SK-N-SH (cell line): ENCODE measurements at regions not wholly inside any gene's neighbourhood (a gene's known extent, or its start where the extent isn't known, plus 50 kb on each side); places are given as distances from the start of the nearest gene placed in this dataset.

Experiments
- CTCF ChIA-PET: fragments of 300-600, 350-600 bp; formaldehyde crosslinking; extraction: SDS; loops from one replicate; lab custom pipeline; 2021; lab: Yijun Ruan, JAX
- POLR2A ChIA-PET: fragments of 350-600 bp; sonication (Branson Sonifier 250); formaldehyde crosslinking; extraction: SDS; loops from one replicate; lab custom pipeline; 2020; ENCODE audit warnings: antibody characterized with exemption, inconsistent platforms; lab: Yijun Ruan, JAX
- DNase-seq: peaks from one replicate; pipeline ENCODE4 v3.0.0; 2012
- H2AFZ ChIP-seq: fragments of 200-600 bp; sonication (generic); 2 replicates; pipeline ENCODE4 v1.8.1; 2016; ENCODE audit warnings: antibody characterized with exemption, mild to moderate bottlenecking, low read depth
- H3F3A ChIP-seq: fragments of 200-600 bp; sonication (generic); replicated peaks from 2 replicates; pipeline ENCODE3; 2016; ENCODE audit warnings: antibody characterized with exemption, mild to moderate bottlenecking; ENCODE audit not compliant: insufficient read depth
- H3K27ac ChIP-seq, 2 experiments: fragments of 200-500 bp in 1 of 2; fragments of 200-600 bp in 1 of 2; sonication (Bioruptor generic) in 1 of 2; sonication (generic), shearing (Covaris generic) in 1 of 2; 2 replicates each; pipeline versions ENCODE4 v1.5.1 to v1.6.1; 2014 to 2016; ENCODE audit warnings: low read depth in 2 of 2, inconsistent platforms in 1 of 2, low read length in 1 of 2, mild to moderate bottlenecking in 1 of 2, mixed read lengths in 1 of 2
- H3K27me3 ChIP-seq: fragments of 200-600 bp; sonication (generic), shearing (Covaris generic); 2 replicates; pipeline ENCODE4 v1.6.1; 2016; ENCODE audit warnings: mixed run types; ENCODE audit not compliant: insufficient read depth
- H3K36me3 ChIP-seq, 2 experiments: fragments of 200-500 bp in 1 of 2; fragments of 200-600 bp in 1 of 2; sonication (Bioruptor generic) in 1 of 2; sonication (generic) in 1 of 2; replicated peaks in 1 of 2; 2 replicates each; pipeline versions ENCODE3 to v1.5.1; 2014 to 2016; ENCODE audit warnings: low read length in 1 of 2, mild to moderate bottlenecking in 1 of 2; ENCODE audit not compliant: insufficient read depth in 2 of 2, control insufficient read depth in 1 of 2
- H3K4me1 ChIP-seq, 2 experiments: fragments of 200-500 bp in 1 of 2; fragments of 200-600 bp in 1 of 2; sonication (Bioruptor generic) in 1 of 2; sonication (generic), shearing (Covaris generic) in 1 of 2; 2 replicates each; pipeline versions ENCODE4 v1.5.1 to v1.6.1; 2014 to 2016; ENCODE audit warnings: low read depth in 1 of 2, low read length in 1 of 2, mixed run types in 1 of 2; ENCODE audit not compliant: insufficient read depth in 2 of 2, control insufficient read depth in 1 of 2
- H3K4me2 ChIP-seq: fragments of 200-600 bp; sonication (generic), shearing (Covaris generic); 2 replicates; pipeline ENCODE4 v1.6.1; 2017; ENCODE audit warnings: mixed run types
- H3K4me3 ChIP-seq, 2 experiments: fragments of 200-500 bp in 1 of 2; fragments of 200-600 bp in 1 of 2; sonication (Bioruptor generic) in 1 of 2; sonication (generic), shearing (Covaris generic) in 1 of 2; 2 replicates each; pipeline versions ENCODE4 v1.5.1 to v1.8.1; 2014 to 2016; ENCODE audit warnings: low read depth in 2 of 2, inconsistent platforms in 1 of 2, low read length in 1 of 2, mild to moderate bottlenecking in 1 of 2, mixed read lengths in 1 of 2, moderate library complexity in 1 of 2
- H3K79me2 ChIP-seq: fragments of 200-600 bp; sonication (generic); 2 replicates; pipeline ENCODE4 v1.8.1; 2017; ENCODE audit warnings: mild to moderate bottlenecking; ENCODE audit not compliant: insufficient read depth
- H3K9ac ChIP-seq: fragments of 200-600 bp; sonication (generic); 2 replicates; pipeline ENCODE4 v1.6.1; 2017; ENCODE audit warnings: mixed run types
- H3K9me2 ChIP-seq: fragments of 200-600 bp; sonication (generic); 2 replicates; pipeline ENCODE4 v1.6.1; 2017; ENCODE audit warnings: mixed run types
- H3K9me3 ChIP-seq: fragments of 200-600 bp; sonication (generic); 2 replicates; pipeline ENCODE4 v1.6.1; 2017; ENCODE audit warnings: mixed run types, mild to moderate bottlenecking, moderate library complexity
- H4K20me1 ChIP-seq: fragments of 200-600 bp; sonication (generic); 2 replicates; pipeline ENCODE4 v1.6.1; 2017; ENCODE audit warnings: mild to moderate bottlenecking, mixed run types; ENCODE audit not compliant: insufficient read depth
- CHD2 ChIP-seq: fragments of 150-350 bp; IDR thresholded peaks from 2 replicates; pipeline ENCODE4 v1.6.1; 2018; ENCODE audit warnings: low read length; ENCODE audit not compliant: partially characterized antibody
- CTCF ChIP-seq: fragments of 200-600 bp; sonication (generic); IDR thresholded peaks from 2 replicates; pipeline ENCODE4 v1.6.1; 2017; ENCODE audit warnings: antibody characterized with exemption, mild to moderate bottlenecking, moderate library complexity
- IRF3 ChIP-seq: fragments of 150-350 bp; IDR thresholded peaks from 2 replicates; pipeline ENCODE4 v1.6.1; 2016; ENCODE audit warnings: mild to moderate bottlenecking, low read depth, low read length
- MEF2A ChIP-seq: IDR thresholded peaks from 2 replicates; pipeline ENCODE4 v1.4.0; 2012; ENCODE audit warnings: low read depth, borderline replicate concordance
- POLR2AphosphoS5 ChIP-seq: IDR thresholded peaks from 2 replicates; pipeline ENCODE4 v1.6.1; 2012; ENCODE audit warnings: low read depth, low read length
- RCOR1 ChIP-seq: fragments of 150-350 bp; IDR thresholded peaks from 2 replicates; pipeline ENCODE4 v1.6.1; 2017; ENCODE audit warnings: antibody characterized with exemption, low read length
- RFX5 ChIP-seq: IDR thresholded peaks from 2 replicates; pipeline ENCODE4 v1.6.1; 2012; ENCODE audit warnings: mild to moderate bottlenecking, improper control_type of control experiment, low read length
- RXRA ChIP-seq: IDR thresholded peaks from 2 replicates; pipeline ENCODE4 v1.4.0; 2012; ENCODE audit warnings: low read depth, mild to moderate bottlenecking, borderline replicate concordance
- SIN3A ChIP-seq: IDR thresholded peaks from 2 replicates; pipeline ENCODE4 v1.6.1; 2012; ENCODE audit warnings: low read depth, mild to moderate bottlenecking, low read length, moderate library complexity, borderline replicate concordance
- SMC3 ChIP-seq: IDR thresholded peaks from 2 replicates; pipeline ENCODE4 v1.6.1; 2012; ENCODE audit warnings: low read depth, low read length, improper control_type of control experiment
- TAF1 ChIP-seq: IDR thresholded peaks from 2 replicates; pipeline ENCODE4 v1.6.1; 2012; ENCODE audit warnings: low read depth, mild to moderate bottlenecking, low read length, moderate library complexity, borderline replicate concordance
- TCF12 ChIP-seq: IDR thresholded peaks from 2 replicates; pipeline ENCODE4 v1.4.0; 2012
- ZBTB33 ChIP-seq: IDR thresholded peaks from 2 replicates; pipeline ENCODE4 v1.4.0; 2012; ENCODE audit warnings: low read depth, borderline replicate concordance
- WGBS: methylation state at CpG from one replicate; pipeline ENCODE4 v1.1.6; 2017; ENCODE audit warnings: low lambda C conversion rate; 5-methylcytosine and 5-hydroxymethylcytosine counted together
- TF ChIP-seq, protein P1 (sequence below): IDR thresholded peaks from 2 replicates; pipeline ENCODE4 v1.6.1; 2012; ENCODE audit warnings: mild to moderate bottlenecking, low read depth, low read length, moderate library complexity

- no peaks in the 10 kb centered on the region for H3K79me2 ChIP-seq
- TF ChIP-seq RCOR1 (no peak), TCF12 (no peak), CTCF (peak; percentile 36)
- H3K4me3 ChIP-seq, result no peak overlapping the region; a peak in 1 of 4 replicates
- no peak overlapping the region for H3K4me2 ChIP-seq
- H2AFZ ChIP-seq, result no peak overlapping the region
- POLR2A ChIA-PET, result no interaction called here
- H3K27ac ChIP-seq, result no peak overlapping the region
- H3K9me3 ChIP-seq, result no peaks in the 10 kb centered on the region
- no peaks in the 10 kb centered on the region for H3K9me2 ChIP-seq
- no peaks in the 10 kb centered on the region for H3F3A ChIP-seq
- no peaks in the 10 kb centered on the region for H4K20me1 ChIP-seq
- H3K36me3 ChIP-seq, result no peaks in the 10 kb centered on the region
- CTCF ChIA-PET, result interaction anchor here (1.5 kb wide), 1 partner anchor 9 kb away, joined by 3 read pairs; no protein-coding TSS in a partner anchor
- no peak for DNase-seq
- no peaks in the 10 kb centered on the region for H3K27me3 ChIP-seq
- H3K9ac ChIP-seq, result no peak overlapping the region
- H3K4me1 ChIP-seq, result peaks cover 0 to 3% of the 10 kb centered on the region in 2 experiments; a peak in 1 of 4 replicates
Measured at GRCh38 chr6:156410649-156411048, 366.5 kb upstream of the ARID1B start.

GRCh38 chr6:156408655-156409054 is 368.5 kb upstream of the ARID1B start:
- Histone ChIP-seq H3F3A (no peaks in the 10 kb centered on the region), H3K79me2 (no peaks in the 10 kb centered on the region), H3K4me3 (no peak overlapping the region), H3K9me3 (no peaks in the 10 kb centered on the region), H4K20me1 (no peaks in the 10 kb centered on the region), H2AFZ (no peak overlapping the region), H3K36me3 (no peaks in the 10 kb centered on the region), H3K9ac (no peak overlapping the region), H3K27ac (no peak overlapping the region), H3K4me1 (peaks cover 0 to 3% of the 10 kb centered on the region in 2 experiments; a peak in 1 of 4 replicates), H3K4me2 (no peak overlapping the region), H3K9me2 (no peaks in the 10 kb centered on the region), H3K27me3 (no peaks in the 10 kb centered on the region)
- DNase-seq, result no peak
- ChIA-PET POLR2A (no interaction called here), CTCF (no interaction called here)
- TF ChIP-seq MEF2A (no peak), RFX5 (no peak), POLR2AphosphoS5 (no peak), SMC3 (no peak)
- 68% methylated on average over 3 of the region's 3 CpGs for WGBS

DNA sequence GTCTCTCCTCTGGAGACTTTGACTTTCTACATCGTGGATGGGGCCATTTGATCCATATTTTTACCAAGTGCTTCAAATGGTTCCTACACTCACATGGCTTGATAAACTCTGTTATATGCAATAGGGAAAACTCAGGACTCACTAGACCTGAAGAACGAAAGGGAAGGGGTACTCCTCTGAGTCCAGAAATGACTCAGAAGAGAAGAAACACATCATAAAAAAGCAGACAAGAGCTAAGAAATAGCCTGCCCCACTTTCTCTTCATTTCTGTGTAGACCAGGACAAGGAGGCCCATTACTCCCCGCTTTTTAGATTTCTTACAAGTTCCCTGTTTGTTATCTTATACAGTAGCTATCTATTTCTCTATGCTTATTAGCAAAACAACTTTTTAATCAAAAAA is 369.8 kb upstream of the ARID1B start:
- H2AFZ ChIP-seq, result no peak overlapping the region
- no peaks in the 10 kb centered on the region for H3K9me2 ChIP-seq
- H3K9me3 ChIP-seq, result no peaks in the 10 kb centered on the region
- WGBS, result 58% methylated on average over 3 of the region's 3 CpGs
- H4K20me1 ChIP-seq, result no peaks in the 10 kb centered on the region
- H3K36me3 ChIP-seq, result no peaks in the 10 kb centered on the region
- no peak overlapping the region for H3K27ac ChIP-seq
- no peak overlapping the region for H3K9ac ChIP-seq
- CTCF ChIA-PET, result no interaction called here
- POLR2A ChIA-PET, result no interaction called here
- H3K4me1 ChIP-seq, result peaks cover 0 to 3% of the 10 kb centered on the region in 2 experiments; a peak in 1 of 4 replicates
- H3K4me2 ChIP-seq, result no peak overlapping the region
- H3K4me3 ChIP-seq, result no peak overlapping the region
- H3K79me2 ChIP-seq, result no peaks in the 10 kb centered on the region
- H3K27me3 ChIP-seq, result no peaks in the 10 kb centered on the region
- no peak for DNase-seq
- H3F3A ChIP-seq, result no peaks in the 10 kb centered on the region
- TF ChIP-seq IRF3 (no peak), TAF1 (no peak), ZBTB33 (no peak), SIN3A (no peak), RXRA (no peak), RCOR1 (no peak), CHD2 (no peak)
- TF ChIP-seq, protein P1, sequence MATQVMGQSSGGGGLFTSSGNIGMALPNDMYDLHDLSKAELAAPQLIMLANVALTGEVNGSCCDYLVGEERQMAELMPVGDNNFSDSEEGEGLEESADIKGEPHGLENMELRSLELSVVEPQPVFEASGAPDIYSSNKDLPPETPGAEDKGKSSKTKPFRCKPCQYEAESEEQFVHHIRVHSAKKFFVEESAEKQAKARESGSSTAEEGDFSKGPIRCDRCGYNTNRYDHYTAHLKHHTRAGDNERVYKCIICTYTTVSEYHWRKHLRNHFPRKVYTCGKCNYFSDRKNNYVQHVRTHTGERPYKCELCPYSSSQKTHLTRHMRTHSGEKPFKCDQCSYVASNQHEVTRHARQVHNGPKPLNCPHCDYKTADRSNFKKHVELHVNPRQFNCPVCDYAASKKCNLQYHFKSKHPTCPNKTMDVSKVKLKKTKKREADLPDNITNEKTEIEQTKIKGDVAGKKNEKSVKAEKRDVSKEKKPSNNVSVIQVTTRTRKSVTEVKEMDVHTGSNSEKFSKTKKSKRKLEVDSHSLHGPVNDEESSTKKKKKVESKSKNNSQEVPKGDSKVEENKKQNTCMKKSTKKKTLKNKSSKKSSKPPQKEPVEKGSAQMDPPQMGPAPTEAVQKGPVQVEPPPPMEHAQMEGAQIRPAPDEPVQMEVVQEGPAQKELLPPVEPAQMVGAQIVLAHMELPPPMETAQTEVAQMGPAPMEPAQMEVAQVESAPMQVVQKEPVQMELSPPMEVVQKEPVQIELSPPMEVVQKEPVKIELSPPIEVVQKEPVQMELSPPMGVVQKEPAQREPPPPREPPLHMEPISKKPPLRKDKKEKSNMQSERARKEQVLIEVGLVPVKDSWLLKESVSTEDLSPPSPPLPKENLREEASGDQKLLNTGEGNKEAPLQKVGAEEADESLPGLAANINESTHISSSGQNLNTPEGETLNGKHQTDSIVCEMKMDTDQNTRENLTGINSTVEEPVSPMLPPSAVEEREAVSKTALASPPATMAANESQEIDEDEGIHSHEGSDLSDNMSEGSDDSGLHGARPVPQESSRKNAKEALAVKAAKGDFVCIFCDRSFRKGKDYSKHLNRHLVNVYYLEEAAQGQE, result no peak
